H7 (cell line): ENCODE measurements at regions not wholly inside any gene's neighbourhood (a gene's known extent, or its start where the extent isn't known, plus 50 kb on each side); places are given as distances from the start of the nearest gene placed in this dataset.
A peak's percentile ranks its signal among the peaks of the same experiment; 100 is the strongest.

Experiments
- DNase-seq: peaks from one replicate; pipeline ENCODE4 v3.0.0; 2012
- H3K27me3 ChIP-seq: 2 replicates; pipeline ENCODE4 v1.6.0; 2011; ENCODE audit warnings: mild to moderate bottlenecking, low read length; ENCODE audit not compliant: control insufficient read depth, insufficient read depth
- H3K36me3 ChIP-seq: replicated peaks from 2 replicates; pipeline ENCODE4 v1.5.1; 2011; ENCODE audit warnings: low read length; ENCODE audit not compliant: control insufficient read depth, insufficient read depth
- H3K4me3 ChIP-seq: 2 replicates; pipeline ENCODE4 v1.5.1; 2011; ENCODE audit warnings: low read depth, mild to moderate bottlenecking, control low read depth, low read length, moderate library complexity; ENCODE audit not compliant: insufficient read depth

DNA sequence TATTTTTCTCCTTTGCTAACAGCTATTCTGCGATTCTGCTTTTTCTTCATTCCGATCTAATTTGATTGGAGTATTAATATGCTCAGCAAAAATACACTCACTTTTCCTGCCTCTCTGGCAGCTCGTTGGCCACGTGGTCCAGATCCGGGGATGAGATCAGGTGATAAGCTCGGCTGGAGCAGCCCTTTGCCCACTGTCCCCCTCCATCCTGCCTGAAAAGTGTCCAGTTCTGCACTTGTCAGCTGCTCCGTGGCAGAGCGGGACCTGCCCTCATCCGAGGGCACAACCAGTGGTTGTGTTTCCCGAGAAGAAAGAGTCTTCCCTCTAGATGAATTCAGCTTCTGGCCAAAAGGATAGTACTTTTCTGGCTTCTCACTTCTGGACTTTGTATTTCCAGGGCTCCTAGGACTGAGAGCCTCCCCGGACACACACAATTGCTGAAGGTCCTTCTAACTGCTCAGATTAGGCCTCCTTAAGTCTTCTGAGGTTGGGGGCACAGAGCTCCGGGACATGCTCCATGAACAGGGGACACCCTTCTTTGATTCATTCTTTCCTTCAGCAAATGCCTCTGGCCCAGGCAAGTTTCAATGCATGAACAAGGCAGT lies 103.9 kb upstream of the ALDH1A3 start:
- H3K27me3 ChIP-seq, result no peaks in the 10 kb centered on the region
- no peak for DNase-seq
- H3K36me3 ChIP-seq, result no peaks in the 10 kb centered on the region
- no peak overlapping the region for H3K4me3 ChIP-seq

DNA sequence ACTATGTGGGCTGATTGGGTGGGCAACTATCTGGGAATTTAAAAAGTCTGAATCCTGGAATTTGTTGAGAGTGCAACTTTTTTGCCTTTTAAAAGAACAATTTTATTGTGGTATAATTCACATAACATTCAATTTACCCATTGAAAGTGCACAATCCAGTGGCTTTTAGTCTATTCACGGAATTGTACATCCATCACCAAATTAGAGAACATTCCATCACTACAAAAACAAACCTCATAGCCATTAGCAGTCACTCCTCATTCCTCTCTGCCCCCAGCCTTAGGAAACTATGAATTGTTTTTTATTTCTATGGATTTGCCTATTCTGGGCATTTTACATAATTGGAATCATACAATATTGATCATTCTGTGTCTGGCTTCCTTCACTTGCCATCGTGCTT lies 101.8 kb upstream of the ALDH1A3 start:
- Histone ChIP-seq H3K36me3 (no peaks in the 10 kb centered on the region), H3K4me3 (no peak overlapping the region), H3K27me3 (no peaks in the 10 kb centered on the region)
- no peak for DNase-seq

DNA sequence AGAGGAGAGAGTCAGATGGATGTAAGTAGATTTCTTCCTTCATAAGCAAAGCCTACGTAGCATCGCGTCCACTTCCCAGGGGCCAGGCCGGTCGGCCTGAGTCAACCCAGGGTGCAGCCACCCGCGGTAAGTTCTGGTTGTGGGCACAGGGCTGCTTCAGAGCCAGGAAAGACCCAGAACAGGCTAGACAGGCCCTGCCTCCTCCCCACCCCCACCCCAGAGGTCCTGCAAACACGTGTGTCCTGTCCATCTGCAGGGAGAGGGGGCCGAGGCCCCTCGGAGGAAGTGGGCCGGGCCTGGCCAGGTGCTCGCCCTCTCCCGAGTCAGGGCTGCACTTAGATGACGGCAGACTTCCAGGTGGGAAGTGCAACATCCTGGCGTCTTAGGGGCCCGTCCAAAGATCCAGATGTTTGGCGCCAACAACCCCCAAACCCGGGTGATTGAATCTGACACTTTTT lies 100.8 kb upstream of the ALDH1A3 start:
- peak; percentile 35 for DNase-seq
- no peak overlapping the region for H3K4me3 ChIP-seq
- no peaks in the 10 kb centered on the region for H3K27me3 ChIP-seq
- H3K36me3 ChIP-seq, result no peaks in the 10 kb centered on the region

DNA sequence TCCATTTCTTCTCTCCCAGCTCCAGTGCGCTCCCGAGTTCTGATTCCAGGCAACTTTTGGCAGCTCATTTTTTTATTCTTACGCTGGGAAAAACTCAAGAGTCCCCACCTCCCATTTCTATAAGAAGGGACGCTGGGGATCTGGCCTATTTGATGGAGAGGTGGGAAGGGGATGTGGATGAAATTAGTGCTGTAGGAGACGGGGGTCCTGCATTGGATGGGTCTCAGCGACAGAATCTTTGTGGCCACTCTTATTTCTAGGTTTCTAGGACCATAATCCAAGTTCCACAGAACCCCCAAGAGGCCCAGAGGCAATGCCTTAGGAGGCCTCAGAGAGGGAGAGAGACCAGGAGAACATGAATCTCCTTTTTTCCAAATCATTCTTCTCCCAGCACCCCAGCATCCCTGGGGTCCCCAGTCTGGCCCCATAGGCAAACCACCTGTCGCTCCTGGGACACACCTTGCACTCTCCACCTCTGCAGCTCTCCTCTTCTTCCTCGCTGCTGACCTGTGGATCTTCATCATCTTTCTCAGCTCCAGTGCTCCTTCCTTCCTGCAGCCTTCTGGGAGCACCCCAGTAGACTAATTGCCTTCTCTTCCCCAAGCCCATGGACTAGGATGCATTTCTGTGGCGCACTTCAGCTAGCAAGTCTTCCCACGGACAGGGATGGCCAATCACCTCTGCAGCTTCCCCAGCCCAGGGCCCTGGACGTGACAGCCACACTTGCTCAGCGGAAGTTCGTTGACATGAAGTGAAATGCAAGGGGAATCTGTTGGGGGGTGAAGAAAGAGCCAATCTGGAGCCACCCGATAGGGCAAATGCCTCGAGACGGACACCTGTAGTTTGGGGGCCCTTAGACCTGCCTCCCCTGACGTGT lies 100.1 kb upstream of the ALDH1A3 start:
- no peaks in the 10 kb centered on the region for H3K27me3 ChIP-seq
- H3K4me3 ChIP-seq, result no peak overlapping the region
- no peaks in the 10 kb centered on the region for H3K36me3 ChIP-seq
- peak; percentile 8 for DNase-seq

DNA sequence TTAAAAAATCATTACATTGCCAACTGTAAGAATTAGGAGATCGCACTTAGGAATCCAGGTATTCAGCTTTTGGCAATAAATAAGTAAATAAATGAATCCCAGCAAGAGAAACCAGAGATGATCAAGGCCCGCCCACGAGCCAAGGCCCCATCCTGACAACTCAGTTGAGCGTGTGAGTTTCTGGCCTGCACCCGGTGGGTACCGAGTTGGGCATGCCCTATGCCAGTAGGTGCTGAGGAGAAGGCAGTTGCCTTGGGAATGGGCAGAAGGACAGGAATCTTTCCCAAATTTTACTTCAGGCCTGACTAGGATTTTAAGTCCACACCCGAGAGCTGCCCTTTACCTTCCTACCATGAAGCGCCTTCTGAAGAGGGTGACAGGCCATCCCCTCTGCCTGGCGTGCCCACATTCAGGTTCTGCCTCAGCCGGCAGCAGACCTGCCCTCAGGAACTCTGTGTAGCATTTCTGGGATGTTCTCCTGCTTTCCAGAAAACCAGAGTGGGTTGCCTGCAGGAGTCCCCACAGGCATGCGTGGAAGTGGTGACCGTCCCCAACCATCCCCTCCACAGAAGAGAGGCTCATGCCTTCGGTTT lies 99.3 kb upstream of the ALDH1A3 start:
- H3K27me3 ChIP-seq, result no peaks in the 10 kb centered on the region
- H3K4me3 ChIP-seq, result no peak overlapping the region
- H3K36me3 ChIP-seq, result no peaks in the 10 kb centered on the region
- no peak for DNase-seq

DNA sequence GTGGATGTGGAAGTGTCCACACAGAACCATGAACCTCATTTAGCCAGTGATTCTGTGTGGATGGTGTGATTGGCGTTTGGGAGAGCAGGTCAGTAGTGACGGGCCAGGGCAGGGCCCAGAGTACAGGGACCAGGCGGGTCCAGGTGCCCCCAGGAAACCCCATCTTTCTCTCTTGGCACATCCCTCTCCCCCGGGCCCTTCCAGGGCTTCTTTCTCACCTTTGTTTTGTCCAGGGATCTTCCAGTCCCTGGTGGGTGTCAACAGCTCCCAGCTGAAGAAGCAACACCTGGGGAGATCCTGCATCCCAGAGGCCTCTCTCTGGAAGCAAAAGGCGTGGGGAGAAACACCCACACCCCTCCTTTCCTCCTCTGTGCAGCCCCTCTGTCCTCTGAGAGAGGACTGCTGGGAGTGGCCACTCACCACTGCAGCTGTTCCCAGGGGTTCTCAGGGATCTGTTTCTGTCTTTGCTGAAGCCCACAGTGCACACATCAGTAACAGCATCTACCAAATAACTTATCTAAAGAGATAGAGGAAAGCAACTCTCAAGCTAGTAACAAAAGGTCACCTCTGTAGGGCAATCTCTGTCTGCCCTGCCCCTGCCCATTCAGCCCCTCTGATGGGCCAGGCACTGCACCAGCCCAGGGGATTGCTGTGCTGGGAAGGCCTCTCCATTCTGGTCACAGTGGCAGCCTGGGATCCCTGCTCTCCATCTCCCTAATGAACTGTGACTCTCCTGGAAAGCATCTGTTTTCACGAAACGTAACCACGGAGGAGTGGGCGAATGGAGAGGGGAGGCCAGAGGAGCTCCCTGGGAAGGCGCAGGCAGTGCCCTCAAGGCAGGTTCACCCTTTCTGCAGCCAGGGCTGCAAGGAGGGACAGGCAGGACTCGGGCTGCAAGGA lies 98.3 kb upstream of the ALDH1A3 start:
- Histone ChIP-seq H3K27me3 (no peaks in the 10 kb centered on the region), H3K4me3 (no peak overlapping the region), H3K36me3 (no peaks in the 10 kb centered on the region)
- peak; percentile 22 for DNase-seq

DNA sequence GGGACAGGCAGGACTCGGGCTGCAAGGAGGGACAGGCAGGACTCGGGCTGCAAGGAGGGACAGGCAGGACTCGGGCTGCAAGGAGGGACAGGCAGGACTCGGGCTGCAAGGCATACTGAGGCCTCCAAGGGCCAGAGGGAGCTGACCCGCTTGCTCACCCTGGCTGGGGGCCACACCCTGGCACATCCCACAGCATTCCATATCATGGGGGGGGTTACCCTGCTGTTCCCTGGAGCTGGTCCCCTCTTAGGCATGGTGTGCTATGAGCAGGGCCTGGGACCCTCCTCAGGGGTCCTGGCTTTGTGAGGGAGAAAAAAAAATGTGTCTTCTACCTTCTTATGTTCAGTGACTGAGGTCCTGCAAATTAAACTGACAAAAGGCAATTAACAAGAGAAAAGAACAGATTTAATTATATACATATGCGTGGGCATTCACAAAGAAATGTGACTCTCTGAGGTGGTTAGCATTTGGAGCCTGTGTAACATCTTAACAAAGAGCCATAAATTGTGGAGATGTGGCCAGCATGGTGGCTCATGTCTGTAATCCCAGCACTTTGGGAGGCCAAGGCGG lies 97.6 kb upstream of the ALDH1A3 start:
- DNase-seq, result peak; percentile 49
- Histone ChIP-seq H3K4me3 (no peak overlapping the region), H3K36me3 (no peaks in the 10 kb centered on the region), H3K27me3 (no peaks in the 10 kb centered on the region)

DNA sequence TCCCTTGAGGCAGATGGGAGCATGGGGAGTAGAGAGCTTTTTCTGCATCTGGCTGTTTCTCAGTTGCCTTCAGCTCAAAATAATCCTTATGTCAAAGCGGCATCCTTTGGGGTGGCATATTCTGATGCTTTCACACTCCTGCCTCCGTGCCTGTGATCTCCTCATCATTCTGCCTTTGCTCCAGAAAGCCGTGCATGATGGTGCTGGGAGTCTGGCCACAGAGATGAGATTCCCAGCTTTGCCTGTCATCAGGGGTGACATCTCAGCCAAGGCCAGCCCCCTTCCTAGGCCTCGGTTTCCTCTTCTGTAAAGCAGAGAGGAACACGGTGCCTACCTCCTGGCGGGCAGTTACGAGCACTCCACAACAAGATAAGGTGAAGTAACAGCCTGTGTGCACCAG lies 96.3 kb upstream of the ALDH1A3 start:
- no peak for DNase-seq
- H3K27me3 ChIP-seq, result no peaks in the 10 kb centered on the region
- H3K36me3 ChIP-seq, result no peaks in the 10 kb centered on the region
- no peak overlapping the region for H3K4me3 ChIP-seq

DNA sequence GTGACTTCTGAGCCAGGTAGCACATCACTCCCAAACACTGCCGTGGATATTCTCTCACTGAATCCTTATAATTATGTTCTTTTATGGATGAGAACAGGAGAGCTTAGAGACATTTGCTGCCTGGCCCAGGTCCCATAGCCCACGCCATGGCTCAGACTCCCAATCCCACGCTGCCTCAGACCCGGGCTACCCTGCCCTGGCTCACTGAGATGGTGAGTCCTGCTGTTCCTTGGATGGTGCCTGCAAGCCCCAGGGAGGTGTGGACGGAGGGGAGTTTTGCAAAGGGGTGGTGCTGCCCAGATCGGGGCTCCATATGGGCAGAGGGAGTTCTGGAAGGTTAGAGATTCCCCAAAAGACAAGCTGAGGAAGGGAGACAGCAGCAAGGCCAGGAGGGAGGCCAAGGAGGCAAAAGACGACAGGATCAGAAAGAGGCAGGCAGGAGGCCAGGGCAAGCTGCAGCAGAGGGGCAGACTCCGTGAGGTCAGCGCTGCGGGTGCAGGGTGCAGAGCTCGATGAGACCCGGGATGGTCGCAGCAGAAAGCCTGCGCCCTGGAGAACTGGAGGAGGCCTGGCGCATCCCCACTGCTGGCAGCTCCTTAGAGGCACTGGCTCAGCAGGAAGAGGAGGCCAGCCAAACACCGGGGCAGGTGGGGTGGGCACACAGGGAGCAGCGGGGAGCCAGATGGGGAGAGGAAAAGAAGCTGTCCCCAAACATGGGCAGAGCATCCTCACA lies 95.7 kb upstream of the ALDH1A3 start:
- H3K4me3 ChIP-seq, result no peak overlapping the region
- peak; percentile 16 for DNase-seq
- H3K27me3 ChIP-seq, result no peaks in the 10 kb centered on the region

DNA sequence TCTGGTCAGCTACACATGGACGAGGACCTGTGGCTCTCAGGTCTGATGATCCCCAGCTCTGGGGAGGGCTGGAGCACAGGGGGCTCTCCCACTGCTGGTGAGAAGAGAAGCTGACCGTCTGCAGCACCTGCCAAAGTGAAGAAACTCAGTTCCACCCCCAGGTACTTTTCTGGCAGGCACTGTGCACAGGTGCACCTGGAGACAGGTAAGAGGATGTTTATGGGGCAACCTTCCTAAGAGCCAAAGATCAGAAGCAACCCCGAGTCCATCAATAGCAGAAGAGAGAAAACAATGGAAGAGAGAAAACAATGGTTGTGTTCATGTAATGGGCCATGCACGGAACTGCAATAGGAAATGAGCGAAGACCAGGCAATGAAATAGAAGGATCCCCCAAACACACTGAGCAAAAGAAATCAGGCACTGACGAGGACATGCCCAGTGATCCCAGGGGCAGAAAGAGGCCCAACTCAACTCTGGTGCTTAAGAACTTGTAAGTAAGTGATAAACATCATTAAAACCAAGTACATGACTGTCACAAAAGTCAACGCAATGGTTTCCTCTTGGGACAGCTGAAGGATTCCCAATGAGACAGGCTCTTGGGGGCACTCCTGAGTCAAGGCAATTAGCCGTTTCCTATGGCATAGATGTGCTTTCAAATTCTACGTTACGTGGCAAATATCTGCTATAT lies 95.0 kb upstream of the ALDH1A3 start:
- Histone ChIP-seq H3K36me3 (no peaks in the 10 kb centered on the region), H3K4me3 (no peak overlapping the region), H3K27me3 (no peaks in the 10 kb centered on the region)
- DNase-seq, result peak; percentile 13

More for the DNA sequence above, 95.7 kb upstream of the ALDH1A3 start:
- no peaks in the 10 kb centered on the region for H3K36me3 ChIP-seq

DNA sequence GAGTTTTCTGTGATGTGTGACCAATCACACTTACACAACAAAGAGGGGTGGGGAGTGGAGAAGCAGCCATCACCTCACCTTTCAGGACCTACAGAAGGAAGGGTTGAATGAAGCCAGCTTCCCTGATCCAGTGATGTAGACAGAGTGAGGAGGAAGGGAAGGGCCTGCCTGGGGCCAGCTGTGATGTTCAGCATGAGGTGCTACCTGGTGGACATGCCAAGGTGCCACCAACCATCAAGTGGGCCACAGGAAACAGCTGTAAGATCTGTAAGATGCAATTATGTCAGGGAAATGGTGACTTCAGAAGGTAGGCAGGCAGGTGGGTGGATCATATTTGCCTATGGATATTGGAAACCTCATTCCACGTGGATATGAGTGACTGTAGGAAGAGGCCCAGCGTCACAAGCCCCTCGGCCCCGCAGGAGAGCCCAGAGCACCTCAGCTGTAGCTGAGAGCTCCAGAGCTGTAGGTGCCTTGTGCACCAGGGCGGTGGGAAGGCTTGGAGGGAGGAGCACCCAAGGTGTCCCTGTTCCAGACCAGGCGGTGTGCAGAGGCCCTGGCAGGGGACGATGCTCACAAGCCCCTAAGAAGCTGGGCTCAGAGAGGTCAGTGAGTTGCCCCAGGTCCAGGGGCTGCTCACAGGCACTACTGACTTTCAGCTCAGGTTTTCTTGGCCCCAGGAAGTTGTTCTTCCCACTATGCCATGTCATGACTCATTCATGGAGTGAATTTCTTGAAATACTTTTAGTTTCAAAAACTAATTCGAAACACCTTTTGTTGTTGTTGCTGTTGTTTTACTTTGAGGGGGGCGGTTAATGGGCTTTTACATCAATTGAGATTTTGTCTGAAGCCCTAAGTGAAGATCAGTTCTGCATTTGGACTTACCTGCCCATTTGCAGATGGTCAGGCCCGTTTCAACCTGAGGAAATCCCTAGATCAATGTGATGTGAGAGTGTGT lies 94.2 kb upstream of the ALDH1A3 start:
- peak; percentile 6 for DNase-seq
- Histone ChIP-seq H3K4me3 (no peak overlapping the region), H3K36me3 (no peaks in the 10 kb centered on the region)

DNA sequence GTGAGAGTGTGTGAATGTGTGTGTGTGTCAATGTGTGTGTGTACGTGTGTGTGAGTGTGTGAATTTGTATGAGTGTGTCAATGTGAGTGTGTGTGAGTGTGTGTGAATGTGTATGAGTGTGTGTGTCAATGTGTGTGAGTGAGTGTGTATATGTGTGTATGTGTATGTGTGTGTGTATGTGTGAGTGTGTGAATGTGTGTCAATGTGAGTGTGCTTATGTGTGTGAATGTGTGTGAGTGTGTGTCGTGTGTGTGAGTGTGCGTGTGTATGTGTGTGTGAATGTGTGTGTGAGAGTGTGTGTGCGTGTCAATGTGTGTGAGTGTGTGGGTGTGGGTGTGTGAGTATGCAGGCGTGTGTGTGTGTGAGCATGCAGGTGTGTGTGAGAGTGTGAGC lies 93.5 kb upstream of the ALDH1A3 start:
- DNase-seq, result no peak
- no peaks in the 10 kb centered on the region for H3K36me3 ChIP-seq
- H3K27me3 ChIP-seq, result no peaks in the 10 kb centered on the region
- no peak overlapping the region for H3K4me3 ChIP-seq

More for the DNA sequence above, 94.2 kb upstream of the ALDH1A3 start:
- no peaks in the 10 kb centered on the region for H3K27me3 ChIP-seq
